ENCODE measurements at regions not wholly inside any gene's neighbourhood (a gene's known extent, or its start where the extent isn't known, plus 50 kb on each side); places are given as distances from the start of the nearest gene placed in this dataset.

DNA sequence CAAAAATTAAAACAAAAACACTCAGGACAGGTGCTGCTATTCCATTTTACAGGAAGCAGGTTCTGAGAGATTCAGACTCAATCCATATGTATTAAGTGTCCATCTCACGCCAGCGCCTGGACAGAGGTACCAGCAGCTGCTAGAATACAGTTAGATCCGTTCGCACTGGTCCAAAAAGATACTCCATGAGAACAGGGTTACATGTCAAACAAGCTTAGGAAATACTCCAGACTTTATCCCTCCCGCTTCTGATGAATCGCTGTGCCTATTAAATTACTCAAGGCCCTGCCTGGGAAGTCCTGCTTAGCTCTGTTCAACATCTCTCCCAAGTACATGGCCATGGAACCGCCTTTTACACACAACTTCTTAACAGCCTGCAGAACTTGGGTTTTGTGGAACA, 50.2 kb upstream of the SLC35C1 start:
- no peak overlapping the region for H3K27ac ChIP-seq (ENCODE audit: low read depth, low read length)
- H3K27me3 ChIP-seq (ENCODE audit: control insufficient read depth, insufficient read depth, low read length) = peaks cover 2% of the 10 kb centered on the region
- H3K9me3 ChIP-seq (ENCODE audit: control insufficient read depth, insufficient read depth, low read length) = no peaks in the 10 kb centered on the region
- peaks cover 19% of the 10 kb centered on the region for H3K4me1 ChIP-seq (ENCODE audit: control insufficient read depth, insufficient read depth, low read length)
- 93% methylated on average over 7 of the region's 7 CpGs for WGBS (ENCODE audit: insufficient coverage)
- no peaks in the 10 kb centered on the region for H3K36me3 ChIP-seq (ENCODE audit: control insufficient read depth, insufficient read depth, low read length)
- H3K4me3 ChIP-seq (ENCODE audit: low read depth, low read length) = no peak overlapping the region
- peak in 1 of 6 donors; percentile 20 for DNase-seq (ENCODE audit: low read depth in 4 of 6, low spot score in 6 of 6)

DNA sequence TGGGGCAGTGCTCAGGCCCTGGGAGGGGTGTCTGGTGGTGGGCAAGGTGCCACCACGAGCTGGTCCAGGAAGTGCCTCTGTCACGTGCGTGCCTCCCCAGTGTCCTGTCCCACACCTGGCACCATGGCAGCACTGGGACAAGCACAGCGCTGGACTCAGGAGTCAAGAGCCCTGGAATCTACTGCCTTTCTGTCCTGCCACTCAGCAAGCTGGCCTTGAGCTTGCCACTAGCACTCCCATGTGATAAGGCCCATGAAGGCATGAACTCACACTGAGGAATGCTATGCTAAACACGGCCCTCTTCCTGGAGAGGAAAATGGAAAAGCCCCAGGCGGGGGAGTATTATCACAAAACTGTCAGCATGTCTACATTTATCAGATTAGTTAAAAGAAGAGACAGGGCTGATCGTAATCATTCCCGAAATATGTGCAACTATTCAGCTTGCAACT, 50.7 kb upstream of the SLC35C1 start:
- Histone ChIP-seq H3K9me3 (ENCODE audit: control insufficient read depth, insufficient read depth, low read length) (no peaks in the 10 kb centered on the region), H3K27ac (ENCODE audit: low read depth, low read length) (no peak overlapping the region), H3K4me3 (ENCODE audit: low read depth, low read length) (no peak overlapping the region), H3K4me1 (ENCODE audit: control insufficient read depth, insufficient read depth, low read length) (peaks cover 19% of the 10 kb centered on the region), H3K36me3 (ENCODE audit: control insufficient read depth, insufficient read depth, low read length) (no peaks in the 10 kb centered on the region), H3K27me3 (ENCODE audit: control insufficient read depth, insufficient read depth, low read length) (peaks cover 2% of the 10 kb centered on the region)
- WGBS (ENCODE audit: insufficient coverage) = 83% methylated on average over 6 of the region's 8 CpGs
- no peak for DNase-seq (ENCODE audit: low read depth in 4 of 6, low spot score in 6 of 6)

DNA sequence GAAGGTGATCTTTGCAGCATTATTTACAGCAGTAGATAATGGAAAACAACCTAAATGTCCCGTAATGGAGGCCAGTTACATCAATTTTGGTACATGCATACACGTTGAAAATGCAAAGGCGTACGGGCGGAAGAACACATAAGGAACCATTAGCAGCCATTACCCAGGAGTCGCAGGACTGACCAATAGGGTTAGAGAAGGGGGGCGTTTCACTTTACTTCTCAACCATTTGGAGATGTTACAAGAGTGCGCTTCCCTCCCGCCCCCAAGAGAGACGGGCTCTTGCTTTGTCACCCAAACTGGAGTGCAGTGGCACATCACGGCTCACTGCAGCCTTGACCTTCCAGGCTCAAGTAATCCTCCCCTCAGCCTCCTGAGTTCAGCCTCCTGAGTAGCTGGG, 52.8 kb upstream of the SLC35C1 start:
- no peaks in the 10 kb centered on the region for H3K9me3 ChIP-seq (ENCODE audit: control insufficient read depth, insufficient read depth, low read length)
- WGBS (ENCODE audit: insufficient coverage) = 75% methylated on average over 4 of the region's 11 CpGs
- H3K36me3 ChIP-seq (ENCODE audit: control insufficient read depth, insufficient read depth, low read length) = no peaks in the 10 kb centered on the region
- H3K27ac ChIP-seq (ENCODE audit: low read depth, low read length) = no peak overlapping the region
- H3K4me3 ChIP-seq (ENCODE audit: low read depth, low read length) = no peak overlapping the region
- peak in 1 of 6 donors; percentile 73 for DNase-seq (ENCODE audit: low read depth in 4 of 6, low spot score in 6 of 6)
- peaks cover 19% of the 10 kb centered on the region for H3K4me1 ChIP-seq (ENCODE audit: control insufficient read depth, insufficient read depth, low read length)
- peaks cover 2% of the 10 kb centered on the region for H3K27me3 ChIP-seq (ENCODE audit: control insufficient read depth, insufficient read depth, low read length)

DNA sequence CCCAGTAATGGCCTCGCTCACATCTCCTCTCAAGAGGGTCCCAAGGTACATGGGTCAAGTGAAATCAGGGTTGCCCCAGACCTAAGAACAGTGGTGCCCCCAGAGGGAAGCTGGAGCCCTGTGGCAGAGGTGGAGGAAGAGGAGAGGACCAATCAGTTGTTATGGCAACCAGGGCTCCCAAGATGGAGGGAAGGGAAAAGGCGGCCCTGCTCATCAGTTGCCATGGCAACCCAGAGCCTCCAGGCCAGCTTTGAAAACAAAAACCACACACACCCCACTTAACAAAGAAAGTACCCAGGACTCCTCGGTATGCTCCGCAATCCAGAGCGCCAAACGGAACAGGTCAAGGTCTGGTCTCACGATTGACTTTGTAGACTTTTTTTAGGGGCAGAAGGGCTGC, 53.5 kb upstream of the SLC35C1 start:
- H3K27ac ChIP-seq (ENCODE audit: low read depth, low read length) = no peak overlapping the region
- no peak overlapping the region for H3K4me3 ChIP-seq (ENCODE audit: low read depth, low read length)
- DNase-seq (ENCODE audit: low read depth in 4 of 6, low spot score in 6 of 6) = peak; percentile 33 to 98 (median 72)
- 28% methylated on average over 5 of the region's 7 CpGs for WGBS (ENCODE audit: insufficient coverage)
- no peaks in the 10 kb centered on the region for H3K36me3 ChIP-seq (ENCODE audit: control insufficient read depth, insufficient read depth, low read length)
- H3K27me3 ChIP-seq (ENCODE audit: control insufficient read depth, insufficient read depth, low read length) = peaks cover 2% of the 10 kb centered on the region
- no peaks in the 10 kb centered on the region for H3K9me3 ChIP-seq (ENCODE audit: control insufficient read depth, insufficient read depth, low read length)
- peaks cover 19% of the 10 kb centered on the region for H3K4me1 ChIP-seq (ENCODE audit: control insufficient read depth, insufficient read depth, low read length)

DNA sequence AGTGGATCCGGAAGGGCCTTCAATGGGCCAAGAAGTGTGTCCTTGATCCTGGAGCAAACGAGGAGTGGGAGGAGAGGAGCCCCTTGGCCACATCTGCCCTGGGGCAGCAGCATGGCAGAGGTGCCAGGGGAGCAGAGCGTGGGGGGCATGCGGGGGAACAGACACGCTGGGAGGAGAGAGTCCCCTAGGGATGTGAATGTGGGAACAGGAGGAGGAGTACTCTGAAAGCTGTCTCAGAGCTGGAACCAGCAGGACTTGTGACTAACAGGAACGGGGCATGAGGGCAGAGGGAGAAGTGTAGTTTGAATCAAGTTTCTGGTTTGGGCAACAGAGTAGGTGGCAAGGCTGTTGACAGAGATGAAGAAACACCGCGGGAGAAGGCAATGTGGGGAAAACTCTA, 54.5 kb upstream of the SLC35C1 start:
- DNase-seq (ENCODE audit: low read depth in 4 of 6, low spot score in 6 of 6) = no peak
- H3K27ac ChIP-seq (ENCODE audit: low read depth, low read length) = no peak overlapping the region
- WGBS (ENCODE audit: insufficient coverage) = 87% methylated on average over 8 of the region's 8 CpGs

DNA sequence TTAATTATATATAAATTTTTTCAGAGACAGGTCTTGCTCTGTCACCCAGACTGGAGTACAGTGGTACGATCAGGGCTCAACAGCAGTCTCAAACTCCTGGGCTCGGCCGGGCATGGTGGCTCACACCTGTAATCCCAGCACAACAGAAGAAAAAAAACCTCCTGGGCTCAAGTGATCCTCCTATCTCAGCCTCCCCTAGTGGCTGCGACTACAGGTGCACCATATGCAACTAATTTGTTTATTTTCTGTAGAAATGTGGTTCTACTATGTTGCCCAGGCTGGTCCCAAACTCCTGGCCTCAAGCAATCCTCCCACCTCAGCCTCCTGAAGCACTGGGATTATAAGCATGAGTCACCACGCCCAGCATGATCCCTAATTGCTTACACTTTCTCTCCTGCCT, 56.1 kb upstream of the SLC35C1 start:
- Histone ChIP-seq H3K4me3 (ENCODE audit: low read depth, low read length) (no peak overlapping the region), H3K27ac (ENCODE audit: low read depth, low read length) (no peak overlapping the region), H3K36me3 (ENCODE audit: control insufficient read depth, insufficient read depth, low read length) (no peaks in the 10 kb centered on the region), H3K9me3 (ENCODE audit: control insufficient read depth, insufficient read depth, low read length) (no peaks in the 10 kb centered on the region), H3K4me1 (ENCODE audit: control insufficient read depth, insufficient read depth, low read length) (peaks cover 12% of the 10 kb centered on the region), H3K27me3 (ENCODE audit: control insufficient read depth, insufficient read depth, low read length) (no peaks in the 10 kb centered on the region)
- no peak for DNase-seq (ENCODE audit: low read depth in 4 of 6, low spot score in 6 of 6)
- 100% methylated on average over 2 of the region's 5 CpGs for WGBS (ENCODE audit: insufficient coverage)

More for the DNA sequence above, 54.5 kb upstream of the SLC35C1 start:
- H3K9me3 ChIP-seq (ENCODE audit: control insufficient read depth, insufficient read depth, low read length) = no peaks in the 10 kb centered on the region
- no peaks in the 10 kb centered on the region for H3K27me3 ChIP-seq (ENCODE audit: control insufficient read depth, insufficient read depth, low read length)
- no peaks in the 10 kb centered on the region for H3K36me3 ChIP-seq (ENCODE audit: control insufficient read depth, insufficient read depth, low read length)
- peaks cover 15% of the 10 kb centered on the region for H3K4me1 ChIP-seq (ENCODE audit: control insufficient read depth, insufficient read depth, low read length)
- H3K4me3 ChIP-seq (ENCODE audit: low read depth, low read length) = no peak overlapping the region

DNA sequence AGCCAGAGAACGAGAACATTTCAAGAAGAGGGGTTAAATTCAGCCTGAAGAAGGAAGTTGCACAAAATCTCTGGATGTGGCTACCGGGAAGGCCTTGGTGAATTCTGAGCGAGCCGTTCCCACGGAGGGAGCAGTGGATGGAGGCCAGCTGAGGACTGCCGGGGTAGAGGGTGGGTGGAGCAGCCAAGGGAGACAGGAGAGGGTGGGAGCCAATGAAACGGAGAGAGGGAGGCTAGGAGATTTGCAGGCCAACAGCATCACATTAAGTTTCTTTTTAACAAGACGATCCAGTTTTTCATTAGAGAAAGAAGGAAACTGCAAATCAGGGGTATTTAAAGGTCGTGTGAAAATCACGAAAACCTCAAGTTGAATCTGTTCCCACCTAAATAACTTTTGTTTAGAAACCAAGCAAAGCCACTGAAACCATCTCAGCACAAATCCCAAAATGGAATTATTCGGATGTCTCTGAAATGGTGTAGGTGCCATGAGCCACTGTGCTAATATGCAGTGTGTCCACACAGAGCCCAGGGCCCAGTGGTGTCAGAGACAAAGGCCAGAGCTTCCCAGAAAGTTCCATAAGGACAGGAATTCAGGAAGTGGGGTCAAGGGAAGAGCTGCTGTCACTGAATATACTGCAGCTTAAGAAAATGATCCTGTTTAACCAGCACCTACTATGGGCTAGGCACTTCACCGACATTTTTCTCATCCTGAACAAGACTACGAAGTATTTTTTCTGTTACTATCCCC, 59.7 kb upstream of the SLC35C1 start:
- 51% methylated on average over 8 of the region's 13 CpGs for WGBS (ENCODE audit: insufficient coverage)
- DNase-seq (ENCODE audit: low read depth in 4 of 6, low spot score in 6 of 6) = peak in 2 of 6 donors; percentile 26 to 79
- Histone ChIP-seq H3K27ac (ENCODE audit: low read depth, low read length) (no peak overlapping the region), H3K9me3 (ENCODE audit: control insufficient read depth, insufficient read depth, low read length) (no peaks in the 10 kb centered on the region), H3K4me1 (ENCODE audit: control insufficient read depth, insufficient read depth, low read length) (no peaks in the 10 kb centered on the region), H3K36me3 (ENCODE audit: control insufficient read depth, insufficient read depth, low read length) (no peaks in the 10 kb centered on the region), H3K4me3 (ENCODE audit: low read depth, low read length) (no peak overlapping the region), H3K27me3 (ENCODE audit: control insufficient read depth, insufficient read depth, low read length) (no peaks in the 10 kb centered on the region)

DNA sequence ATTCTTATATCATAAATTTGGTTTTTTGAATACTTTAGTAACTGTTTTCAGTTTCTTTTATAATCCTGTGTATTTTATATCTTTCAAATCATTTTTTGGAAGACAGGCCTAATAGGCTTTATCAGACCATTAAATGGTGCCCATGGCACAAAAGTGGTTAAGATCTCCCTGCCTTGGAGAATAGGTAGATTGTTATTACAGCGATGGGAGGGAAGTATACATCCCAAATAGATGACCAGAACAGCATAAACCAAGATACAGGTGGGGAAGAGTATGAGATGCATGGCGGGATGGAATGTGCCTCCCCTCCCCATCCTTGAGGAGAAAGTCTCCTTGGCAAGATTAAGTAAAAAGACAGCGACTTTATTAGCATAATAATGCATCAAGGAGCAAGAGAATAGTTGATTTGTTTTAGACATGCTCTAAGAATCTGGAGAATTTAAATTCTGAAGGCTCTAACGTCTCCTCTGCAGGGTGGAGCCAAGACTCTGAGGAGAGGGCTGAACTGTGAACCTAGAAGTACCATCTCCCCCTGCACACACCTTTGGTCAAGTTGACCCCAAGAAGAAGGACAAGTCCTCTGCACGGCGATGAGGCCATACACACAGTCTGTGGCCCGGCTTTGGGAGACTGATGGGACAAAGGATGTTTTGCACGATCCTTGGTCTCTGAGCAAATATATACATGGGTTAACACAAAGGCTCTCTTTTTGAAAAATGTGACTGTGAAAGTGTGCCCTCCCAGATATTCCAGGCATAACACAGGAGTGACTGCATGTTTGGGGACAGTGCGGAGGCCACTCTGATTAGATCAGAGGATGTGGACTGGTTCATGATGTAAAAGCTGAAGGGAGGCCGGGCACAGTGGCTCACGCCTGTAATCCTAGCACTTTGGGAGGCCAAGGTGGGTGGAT, 61.1 kb upstream of the SLC35C1 start:
- Histone ChIP-seq H3K4me1 (ENCODE audit: control insufficient read depth, insufficient read depth, low read length) (no peaks in the 10 kb centered on the region), H3K4me3 (ENCODE audit: low read depth, low read length) (no peak overlapping the region), H3K27ac (ENCODE audit: low read depth, low read length) (no peak overlapping the region), H3K27me3 (ENCODE audit: control insufficient read depth, insufficient read depth, low read length) (no peaks in the 10 kb centered on the region), H3K9me3 (ENCODE audit: control insufficient read depth, insufficient read depth, low read length) (no peaks in the 10 kb centered on the region), H3K36me3 (ENCODE audit: control insufficient read depth, insufficient read depth, low read length) (no peaks in the 10 kb centered on the region)
- no peak for DNase-seq (ENCODE audit: low read depth in 4 of 6, low spot score in 6 of 6)
- 86% methylated on average over 6 of the region's 11 CpGs for WGBS (ENCODE audit: insufficient coverage)

DNA sequence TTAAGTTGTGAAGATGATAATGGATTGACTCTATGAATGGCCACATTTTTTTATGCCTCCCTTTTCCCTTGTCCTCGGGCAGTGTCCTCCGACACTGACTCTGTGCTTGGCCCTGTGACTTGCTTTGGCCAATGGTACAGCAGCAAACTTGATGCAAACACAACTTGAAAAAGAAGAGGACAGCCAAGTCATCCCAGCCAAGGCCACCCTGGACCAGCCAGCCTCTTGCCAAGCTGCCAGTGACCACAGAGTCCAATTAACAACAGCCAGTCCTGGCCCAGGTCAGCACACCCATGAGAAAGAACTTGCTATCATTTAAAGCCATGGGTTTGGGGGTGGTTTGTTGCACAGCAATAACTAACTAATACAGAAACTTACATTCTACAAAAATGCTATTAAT, 63.4 kb upstream of the SLC35C1 start:
- Histone ChIP-seq H3K9me3 (ENCODE audit: control insufficient read depth, insufficient read depth, low read length) (no peaks in the 10 kb centered on the region), H3K27me3 (ENCODE audit: control insufficient read depth, insufficient read depth, low read length) (no peaks in the 10 kb centered on the region), H3K4me1 (ENCODE audit: control insufficient read depth, insufficient read depth, low read length) (no peaks in the 10 kb centered on the region), H3K4me3 (ENCODE audit: low read depth, low read length) (no peak overlapping the region), H3K27ac (ENCODE audit: low read depth, low read length) (no peak overlapping the region), H3K36me3 (ENCODE audit: control insufficient read depth, insufficient read depth, low read length) (no peaks in the 10 kb centered on the region)
- DNase-seq (ENCODE audit: low read depth in 4 of 6, low spot score in 6 of 6) = no peak
- WGBS (ENCODE audit: insufficient coverage) = 88% methylated on average over 2 of the region's 2 CpGs

Measured in spinal cord (tissue), 9 donors.